Urothelium cell line (cell line): ENCODE measurements at regions not wholly inside any gene's neighbourhood (a gene's known extent, or its start where the extent isn't known, plus 50 kb on each side); places are given as distances from the start of the nearest gene placed in this dataset.

Experiments used
- DNase-seq: peaks from one replicate; pipeline ENCODE4 v3.0.0; 2011; ENCODE audit warnings: low spot score, mixed read lengths
- FAIRE-seq: peaks from 2 replicates; lab custom pipeline; 2011; peaks lifted over from hg19 to GRCh38; lab: Jason Lieb, UNC

DNA sequence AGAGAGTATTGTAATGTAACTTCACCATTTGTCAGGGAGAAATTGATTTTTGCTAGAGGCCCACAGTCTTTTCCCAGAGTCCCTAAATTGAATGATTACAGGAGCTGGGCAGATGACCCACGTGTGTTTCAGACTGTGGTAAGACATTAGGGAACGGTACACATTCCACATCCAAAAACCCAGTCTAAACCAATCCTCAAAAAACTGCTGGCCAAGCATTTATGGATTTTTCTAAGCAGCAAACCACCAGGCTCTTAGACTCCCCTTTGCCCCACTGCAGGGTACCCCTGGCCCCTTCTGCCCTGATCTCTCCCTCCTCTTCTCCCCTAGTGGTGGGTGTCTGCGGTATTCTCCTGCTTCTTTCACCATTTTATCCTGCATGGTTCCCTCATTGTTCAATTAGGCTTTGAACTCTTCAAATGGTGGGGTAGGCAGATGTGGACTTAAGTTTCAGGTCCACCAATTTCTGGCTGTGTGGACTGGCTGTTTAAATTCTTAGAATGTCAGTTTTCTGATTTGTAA, 135.5 kb upstream of the SORCS3 start:
- no peak for FAIRE-seq
- DNase-seq, result no peak

DNA sequence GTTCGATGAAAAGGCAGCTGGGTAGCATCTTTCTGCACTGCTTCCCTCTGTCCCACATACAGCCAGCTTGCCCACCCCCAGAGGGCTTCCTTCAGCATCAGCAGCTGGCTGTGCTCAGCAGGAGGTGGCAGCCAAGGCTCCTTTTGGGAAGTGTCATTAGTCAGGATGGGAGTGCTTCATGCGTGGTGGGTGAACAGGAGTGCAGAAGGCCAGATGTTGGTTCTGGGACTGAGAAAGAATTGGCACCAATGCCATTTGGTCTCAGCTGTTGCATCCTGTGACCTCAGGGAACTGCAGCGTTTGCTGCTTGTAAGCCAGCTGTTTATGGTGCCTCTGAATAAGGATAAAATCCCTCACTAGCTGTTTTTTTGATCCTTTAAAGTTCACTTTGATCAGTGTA, 131.1 kb upstream of the SORCS3 start:
- DNase-seq (no peak), FAIRE-seq (no peak)

DNA sequence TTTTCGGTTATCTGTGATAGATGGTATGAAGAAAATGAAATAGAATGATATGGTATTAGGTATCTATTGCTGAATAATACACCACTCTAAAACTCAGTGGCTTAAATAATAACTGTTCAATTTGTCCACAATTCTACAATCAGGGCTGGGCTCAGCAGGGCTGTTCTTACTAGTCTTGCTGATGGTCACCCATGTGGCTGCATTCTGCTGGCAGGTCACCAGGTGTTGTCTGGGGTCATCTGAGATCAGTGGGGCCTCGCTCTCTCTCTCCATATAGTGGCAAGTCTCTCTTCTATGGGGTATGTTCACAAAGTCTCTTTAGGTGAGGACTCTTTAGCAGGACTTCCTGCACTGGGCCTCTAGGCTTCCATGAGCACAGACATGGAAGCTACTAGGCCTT, 130.4 kb upstream of the SORCS3 start:
- FAIRE-seq, result no peak
- DNase-seq, result no peak

DNA sequence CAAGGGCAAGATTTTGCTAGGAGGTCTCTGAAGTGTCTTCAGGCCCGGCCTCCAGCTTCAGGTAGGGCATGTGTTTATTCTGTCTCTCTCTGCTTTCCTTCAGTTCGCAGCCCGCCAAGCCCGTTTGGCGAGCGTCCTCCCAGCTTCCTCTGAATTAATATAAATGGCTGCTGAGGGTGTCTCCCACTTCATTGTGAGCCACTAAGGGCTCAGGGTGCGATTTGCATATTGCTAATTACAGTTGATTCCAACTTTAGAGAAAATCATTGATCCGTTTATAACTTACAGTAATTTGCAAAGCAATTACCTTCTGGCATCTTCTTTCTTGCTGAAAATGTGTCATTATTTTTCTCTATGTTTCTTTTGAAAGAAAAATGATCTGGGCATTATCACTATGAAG, 128.3 kb upstream of the SORCS3 start:
- no peak for FAIRE-seq
- no peak for DNase-seq

DNA sequence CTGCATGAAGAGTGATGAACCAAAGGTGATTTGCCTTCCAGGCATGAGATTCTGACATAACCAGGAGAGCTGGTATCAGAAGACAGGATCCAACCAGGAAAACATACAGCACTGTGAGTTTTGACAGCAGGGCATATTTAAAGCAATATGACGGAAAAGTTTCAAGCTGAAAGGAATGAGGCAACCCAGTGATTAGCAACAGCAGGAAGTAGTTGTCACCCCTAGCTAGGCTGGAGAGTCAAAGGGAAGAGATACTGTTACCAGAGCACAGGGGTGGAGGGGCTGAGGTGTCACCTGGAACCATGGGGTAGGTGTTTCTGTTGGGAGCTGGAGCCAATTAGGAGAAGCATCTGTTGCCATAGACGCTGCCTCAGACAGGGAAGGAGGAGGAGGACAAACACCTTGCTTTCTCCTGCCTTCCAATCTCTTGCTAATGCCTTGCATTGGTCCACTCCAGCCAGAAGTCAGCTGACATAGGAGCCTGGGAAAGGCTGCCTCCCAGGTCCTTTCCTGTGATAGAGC, 125.4 kb upstream of the SORCS3 start:
- FAIRE-seq (no peak), DNase-seq (no peak)

DNA sequence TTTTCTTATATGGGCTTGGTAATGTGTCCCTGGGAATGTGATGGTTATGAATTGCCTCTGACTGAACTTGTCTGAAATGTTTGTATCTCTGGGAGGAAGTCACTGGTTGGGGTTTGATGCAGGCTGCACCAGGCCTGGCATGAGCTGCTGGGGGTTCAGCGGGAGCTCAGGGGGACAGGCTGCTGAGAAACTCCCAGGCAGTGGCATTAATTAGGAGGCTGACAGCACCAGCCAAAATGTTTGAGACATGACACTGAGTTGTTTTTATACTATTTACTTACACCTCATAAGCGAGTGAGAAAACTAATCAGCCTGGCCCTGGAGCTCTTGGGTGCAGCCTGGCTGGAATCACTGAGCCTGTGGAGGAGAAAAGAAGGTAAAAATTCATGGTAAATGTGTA, 124.1 kb upstream of the SORCS3 start:
- no peak for FAIRE-seq
- no peak for DNase-seq

DNA sequence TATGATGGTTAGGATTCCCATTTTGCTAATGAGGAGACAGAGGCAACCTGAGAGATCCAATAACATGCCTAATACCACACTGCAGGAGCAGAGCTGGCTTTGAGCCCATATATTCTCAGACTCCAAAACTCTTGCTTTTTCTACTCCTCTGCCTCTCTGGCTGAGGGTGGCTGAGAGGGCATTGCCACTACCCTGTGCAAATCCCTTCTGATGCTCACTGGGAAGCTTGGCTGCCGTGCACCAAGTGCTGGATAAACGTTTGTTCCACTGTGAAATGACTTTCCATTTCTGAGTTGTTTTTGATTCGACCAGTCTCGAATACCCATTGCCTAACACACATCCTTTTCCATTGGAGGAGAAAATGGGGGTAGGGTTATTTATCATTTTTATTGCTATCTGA, 123.1 kb upstream of the SORCS3 start:
- FAIRE-seq, result no peak
- DNase-seq, result no peak

DNA sequence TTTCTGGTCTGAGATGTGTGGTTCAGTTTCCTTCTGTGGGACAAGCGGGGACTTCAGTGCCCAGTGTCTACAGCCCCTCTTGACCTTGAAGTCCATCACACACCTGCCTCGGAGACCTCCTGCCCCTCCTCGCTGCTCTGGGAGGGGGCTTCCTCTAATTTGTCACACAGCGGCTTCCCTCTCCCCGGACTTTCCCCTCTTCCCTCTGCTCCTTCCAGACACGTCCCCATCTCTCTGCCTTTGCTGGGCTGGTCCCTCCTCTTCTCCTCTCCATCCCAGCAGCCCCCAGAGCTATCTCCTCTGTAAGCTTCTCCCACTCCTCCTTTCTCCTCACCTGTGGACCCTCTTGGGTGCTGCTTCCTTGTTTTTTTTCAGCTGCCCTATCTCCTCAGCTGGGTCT, 122.2 kb upstream of the SORCS3 start:
- DNase-seq (no peak), FAIRE-seq (no peak)

DNA sequence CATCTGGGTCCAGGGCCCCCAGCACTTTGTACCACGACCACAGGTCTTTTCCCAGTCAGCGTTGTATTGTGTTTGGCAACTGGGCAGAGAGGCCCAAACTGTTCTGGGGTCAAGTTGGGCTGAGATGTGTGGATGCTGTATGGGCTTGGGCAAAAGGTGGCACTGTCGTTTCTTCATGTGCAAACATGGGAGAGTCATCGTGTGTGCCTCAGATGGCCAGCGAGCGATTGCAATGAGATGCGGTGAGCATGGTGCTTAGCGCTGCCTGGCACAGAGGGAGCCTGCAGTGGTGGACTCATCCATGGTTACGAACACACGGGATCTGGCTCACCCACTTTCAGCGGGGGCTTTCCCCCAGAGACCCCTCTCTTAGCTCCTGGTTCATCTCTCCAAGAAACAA, 120.4 kb upstream of the SORCS3 start:
- no peak for DNase-seq
- no peak for FAIRE-seq

DNA sequence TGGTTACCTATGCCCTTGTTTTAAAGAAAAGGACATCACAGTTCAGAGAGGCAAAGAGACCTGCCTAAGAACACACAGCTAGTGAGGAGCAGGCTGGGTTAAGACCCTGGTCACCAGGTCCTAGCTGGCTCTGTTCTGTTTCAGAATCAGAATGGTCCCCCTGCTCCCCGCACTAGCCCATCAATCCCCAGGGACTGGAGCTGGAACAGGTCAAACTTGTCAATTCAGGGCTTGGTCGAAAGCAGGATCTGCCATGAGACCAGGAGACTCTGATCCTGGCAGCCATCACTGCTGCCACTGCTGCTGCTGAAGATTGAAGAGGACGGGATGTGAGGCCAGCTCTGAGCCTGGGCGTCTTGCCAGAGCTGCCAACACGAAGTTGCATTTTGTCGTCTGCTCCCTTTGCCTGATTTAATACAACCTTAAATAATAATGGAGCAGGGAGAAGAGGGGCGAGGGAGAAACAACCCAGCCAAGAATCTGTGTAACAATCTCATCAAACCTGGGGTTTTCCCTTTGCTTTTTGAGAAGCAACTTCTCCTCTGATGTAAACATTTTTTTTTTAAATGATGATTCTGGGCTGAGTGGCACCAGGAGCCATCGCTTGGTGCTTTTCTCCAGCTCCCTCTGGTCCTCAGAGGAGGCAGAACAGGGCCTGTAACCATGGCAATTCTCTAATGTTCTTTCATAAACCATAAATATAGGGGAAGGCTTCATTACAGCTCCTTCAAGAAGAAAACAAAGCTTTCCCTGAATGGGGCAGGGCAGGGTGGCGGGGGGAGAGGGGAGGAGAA, 119.0 kb upstream of the SORCS3 start:
- DNase-seq (peak; percentile 17), FAIRE-seq (no peak)

DNA sequence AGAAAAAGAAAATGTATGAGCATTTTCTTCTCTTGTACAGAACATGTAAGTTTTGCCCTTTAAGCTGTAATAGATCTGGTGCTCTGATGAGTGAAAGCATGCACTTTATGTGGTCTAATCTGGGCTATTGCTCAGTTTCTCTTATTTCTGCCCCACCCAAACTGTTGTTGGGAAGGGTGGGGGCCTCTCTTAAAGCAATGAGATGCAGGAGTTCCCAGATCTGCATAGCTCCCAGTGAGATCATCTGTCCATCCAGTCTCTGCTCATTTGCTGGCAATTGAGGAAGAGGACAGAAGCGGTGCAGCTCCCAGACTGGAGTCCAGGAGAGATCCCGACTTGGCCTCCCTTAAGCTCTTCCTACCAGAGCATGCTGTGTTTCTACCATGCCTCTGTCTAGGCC, 114.9 kb upstream of the SORCS3 start:
- FAIRE-seq, result no peak

DNA sequence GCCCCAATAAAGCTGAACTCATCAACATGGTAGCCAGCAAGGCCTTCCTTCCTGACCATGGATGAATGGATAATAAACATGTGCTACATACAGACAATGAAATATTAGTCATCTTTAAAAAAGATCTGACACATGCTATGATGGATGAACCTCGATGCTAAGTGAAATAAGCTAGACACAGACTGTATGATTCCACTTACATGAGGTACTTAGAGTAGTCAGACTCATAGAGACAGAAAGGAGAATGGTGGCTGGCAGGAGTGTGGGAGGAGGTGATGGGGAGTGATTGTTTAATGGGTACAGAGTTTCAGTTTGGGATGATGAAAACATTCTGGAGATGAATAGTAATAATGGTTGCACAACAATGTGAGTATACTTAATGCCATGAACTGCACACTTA, 114.1 kb upstream of the SORCS3 start:
- DNase-seq (no peak), FAIRE-seq (no peak)

More for the DNA sequence above, 114.9 kb upstream of the SORCS3 start:
- no peak for DNase-seq

DNA sequence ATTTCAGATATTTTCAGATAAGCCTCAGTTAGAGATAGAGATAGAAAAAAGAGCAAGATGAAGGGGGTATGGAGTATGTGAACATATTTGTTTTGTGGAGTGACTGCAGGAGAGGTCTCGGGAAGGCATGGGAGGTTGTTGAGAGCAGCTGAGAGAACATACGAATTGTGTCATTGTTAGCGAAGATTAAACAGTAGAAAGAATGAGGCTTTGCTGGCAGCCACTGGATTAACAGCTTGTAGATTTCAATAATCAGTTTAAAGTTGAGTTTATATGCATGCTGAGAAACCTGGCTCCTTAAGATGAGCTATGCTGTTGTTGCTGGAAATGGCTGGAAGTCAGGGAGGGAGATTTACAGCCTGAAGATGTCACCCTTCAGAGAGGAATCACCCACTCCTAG, 100.9 kb upstream of the SORCS3 start:
- DNase-seq, result no peak

DNA sequence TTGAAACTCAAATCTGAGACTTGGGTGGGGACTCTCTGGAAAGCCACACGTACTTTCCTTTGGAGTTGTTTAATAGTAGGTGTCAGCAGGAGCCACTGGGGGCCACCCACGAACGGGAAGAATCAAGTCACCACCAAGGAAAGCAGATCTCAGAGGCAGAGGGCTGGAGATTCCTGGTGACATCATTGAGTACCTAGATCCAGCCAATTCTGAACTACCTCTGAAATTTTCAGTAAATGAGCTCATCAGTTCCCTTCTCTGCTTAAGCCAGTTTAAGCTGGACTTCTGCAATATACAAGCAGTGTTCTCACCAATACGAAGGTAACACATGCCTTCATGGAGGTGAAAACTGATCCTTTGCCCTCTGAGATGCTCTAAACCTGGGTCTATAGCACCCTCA, 99.3 kb upstream of the SORCS3 start:
- FAIRE-seq (no peak), DNase-seq (no peak)

More for the DNA sequence above, 100.9 kb upstream of the SORCS3 start:
- no peak for FAIRE-seq

DNA sequence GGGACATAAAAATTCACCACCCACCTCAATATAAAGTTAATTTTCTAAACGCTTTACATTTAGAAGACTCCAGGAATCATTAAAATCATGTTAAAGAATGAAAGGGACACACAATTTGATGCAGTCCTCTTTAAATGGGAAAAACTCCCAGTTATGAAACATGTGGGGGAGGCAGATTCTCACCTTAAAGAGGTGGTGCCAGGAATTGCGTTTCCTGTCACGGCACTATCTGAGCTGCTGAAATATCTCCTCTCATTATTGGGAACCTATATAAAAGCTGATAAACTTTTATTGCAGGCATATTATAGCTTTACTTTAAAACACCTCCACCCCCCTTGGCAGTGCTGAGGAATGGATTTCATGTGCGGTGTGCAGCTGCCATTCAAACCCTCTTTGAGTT, 94.8 kb upstream of the SORCS3 start:
- FAIRE-seq (no peak), DNase-seq (no peak)

DNA sequence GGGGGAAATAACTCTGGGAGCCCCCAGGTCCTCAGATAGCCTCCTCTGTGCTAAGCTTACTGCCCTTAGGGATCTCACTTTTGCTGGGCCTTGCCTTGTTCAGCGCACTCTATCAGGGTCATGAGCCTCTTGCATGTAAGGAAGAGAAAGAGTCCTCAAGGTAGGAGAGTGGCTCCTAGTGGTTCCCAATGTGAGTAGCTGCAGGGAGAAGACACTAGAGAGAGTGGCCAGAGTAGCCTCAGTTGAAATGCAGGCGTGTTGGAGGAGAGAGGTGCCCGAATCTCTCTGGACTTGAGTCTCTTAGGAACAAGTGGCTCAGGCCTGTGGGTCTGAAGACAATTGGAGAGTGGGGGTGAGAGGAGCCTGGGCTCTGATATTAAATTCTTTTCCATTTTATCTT, 94.3 kb upstream of the SORCS3 start:
- no peak for FAIRE-seq
- DNase-seq, result no peak

DNA sequence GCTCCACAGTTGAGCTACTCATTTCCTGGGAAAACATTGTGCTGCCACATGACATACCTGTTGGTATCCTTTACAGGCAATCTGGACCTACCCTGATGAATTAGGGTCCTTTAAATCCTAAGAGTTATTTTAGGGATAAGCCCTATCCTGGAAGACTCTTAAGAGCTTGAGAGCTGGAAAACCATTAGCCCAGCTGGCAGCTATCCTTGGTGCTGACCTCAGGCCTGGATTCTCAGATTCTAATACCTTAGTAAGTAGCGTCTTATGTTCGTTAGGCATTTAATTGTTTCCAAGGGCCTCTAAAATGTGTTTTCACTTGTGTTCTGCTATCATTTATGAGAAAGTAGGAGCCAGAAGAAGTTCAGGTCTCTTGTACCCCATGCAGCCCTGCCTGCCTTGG, 93.0 kb upstream of the SORCS3 start:
- DNase-seq, result no peak
- FAIRE-seq, result no peak

DNA sequence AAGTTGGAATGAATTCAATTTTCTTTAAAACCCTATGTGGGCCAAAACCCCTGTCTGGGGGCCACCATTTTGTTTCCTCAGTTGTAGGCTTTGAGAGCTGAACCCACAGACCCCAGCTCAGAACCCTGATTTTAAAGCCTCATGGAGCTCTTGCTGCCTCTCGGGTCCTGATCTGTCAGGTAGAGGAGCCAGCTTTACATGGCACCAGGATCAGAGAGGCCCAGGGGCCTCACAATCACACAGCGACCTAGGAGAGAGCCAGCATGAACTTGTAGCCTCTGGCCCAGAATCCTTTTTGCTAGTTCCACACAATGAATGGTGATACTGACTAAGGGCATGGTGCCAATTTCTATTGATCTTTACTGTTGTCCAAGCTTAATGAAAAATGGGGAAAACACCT, 84.3 kb upstream of the SORCS3 start:
- FAIRE-seq (no peak), DNase-seq (no peak)

DNA sequence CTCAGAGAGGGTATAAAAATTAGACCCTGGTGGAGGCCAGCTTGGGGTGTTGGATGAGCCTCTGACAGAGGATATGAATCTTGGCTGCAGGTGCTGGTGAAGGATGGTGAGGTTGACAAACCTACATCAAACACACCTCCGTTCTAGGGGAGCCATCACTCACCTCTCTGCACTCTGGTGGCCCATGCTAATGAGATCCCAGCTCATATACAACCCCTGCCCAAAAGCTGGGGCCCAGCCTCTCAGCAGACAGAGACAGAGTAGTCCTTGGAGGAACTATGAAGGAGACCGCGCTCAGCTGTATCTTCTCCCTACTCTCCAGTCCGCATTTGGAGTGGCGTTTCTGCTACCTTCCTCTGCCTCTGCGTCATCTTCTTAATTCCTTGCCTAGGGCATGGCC, 83.1 kb upstream of the SORCS3 start:
- FAIRE-seq, result no peak
- DNase-seq, result no peak

DNA sequence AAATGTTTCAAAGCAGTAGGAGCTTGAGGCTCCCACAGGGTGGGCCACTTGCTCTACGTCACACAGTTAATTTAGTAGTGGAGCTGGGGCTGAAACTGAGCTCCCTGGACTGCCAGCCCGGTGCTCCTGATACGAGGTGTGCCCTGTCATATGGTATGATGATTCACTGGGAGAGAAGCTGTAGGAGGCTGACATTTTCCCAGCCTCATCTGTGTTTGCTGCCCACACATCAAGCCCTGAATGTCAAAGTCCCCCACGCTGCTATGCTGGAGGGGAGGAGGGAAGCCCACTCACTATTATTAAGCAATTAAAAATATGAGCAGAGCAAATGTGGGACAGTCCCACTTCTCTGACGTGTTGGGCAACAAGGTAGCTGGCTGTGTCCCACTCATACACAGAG, 81.2 kb upstream of the SORCS3 start:
- FAIRE-seq (no peak), DNase-seq (no peak)

DNA sequence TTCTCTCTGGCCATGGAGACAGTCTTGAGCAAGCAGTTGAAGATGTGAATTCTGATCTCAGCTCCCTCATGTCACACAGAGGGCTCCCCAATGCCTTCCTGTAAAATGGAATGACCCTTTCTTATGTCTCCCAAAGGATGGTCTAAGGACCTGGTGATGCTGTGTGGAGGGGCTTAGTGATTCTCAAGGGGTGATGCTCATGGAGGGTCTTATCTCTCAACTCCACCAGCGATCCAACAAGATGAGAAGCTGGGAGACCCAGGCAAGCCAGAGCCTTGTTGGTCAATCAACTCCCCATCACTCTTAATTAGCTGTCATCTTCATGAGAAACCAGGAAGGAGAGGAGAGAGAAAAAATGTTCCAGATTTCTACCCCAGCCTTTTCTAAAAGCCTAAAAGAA, 78.0 kb upstream of the SORCS3 start:
- FAIRE-seq (no peak), DNase-seq (no peak)

DNA sequence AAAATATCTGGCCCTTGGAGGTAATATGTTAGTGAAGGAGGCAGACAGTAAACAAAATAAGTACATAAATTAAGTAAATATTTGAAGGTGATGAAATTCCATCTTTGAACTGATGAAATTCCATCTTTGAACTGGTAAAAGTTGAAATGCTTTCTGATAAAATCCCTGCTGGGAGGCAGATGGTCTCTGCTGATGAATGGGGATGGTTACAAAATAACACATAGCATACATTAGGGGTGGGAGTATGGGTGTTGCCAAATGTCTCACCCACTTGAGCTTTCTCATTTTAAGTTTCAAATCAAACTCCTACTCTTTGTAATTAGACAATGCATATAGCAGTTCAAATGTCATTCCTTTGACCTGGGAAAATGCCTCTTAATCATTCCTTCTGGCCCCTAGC, 77.5 kb upstream of the SORCS3 start:
- DNase-seq (no peak), FAIRE-seq (no peak)

DNA sequence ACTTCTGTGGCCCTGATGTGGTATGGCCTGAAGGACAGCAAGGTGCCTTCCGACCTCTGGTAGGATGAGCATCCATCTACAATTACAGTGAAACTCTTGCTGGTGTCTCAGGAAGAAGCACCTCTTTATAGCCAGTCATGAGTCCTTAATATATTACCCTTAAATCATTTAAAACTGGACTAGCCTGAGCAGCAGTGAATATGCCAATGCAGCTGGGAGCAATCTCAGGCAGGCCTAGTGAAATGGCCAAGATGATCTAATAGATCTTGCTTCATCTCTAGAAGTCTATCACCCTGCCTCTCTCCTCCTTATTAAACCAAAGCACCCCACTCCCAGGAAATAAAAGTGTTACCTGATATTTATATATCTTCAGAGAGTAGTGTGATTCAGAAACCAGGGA, 66.7 kb upstream of the SORCS3 start:
- DNase-seq, result no peak
- FAIRE-seq, result no peak
